ENCODE measurements at regions not wholly inside any gene's neighbourhood (a gene's known extent, or its start where the extent isn't known, plus 50 kb on each side); places are given as distances from the start of the nearest gene placed in this dataset.

GRCh38 chr4:43243433-43244116 is 351.1 kb downstream of the GRXCR1 start:
- DNase-seq (ENCODE audit: low read depth in 2 of 3, low spot score in 1 of 3): no peak

- no peak for DNase-seq (ENCODE audit: low read depth in 2 of 3, low spot score in 1 of 3)
Measured at GRCh38 chr4:43244688-43245382, 352.3 kb downstream of the GRXCR1 start.

GRCh38 chr4:43251841-43252240 is 359.3 kb downstream of the GRXCR1 start:
- DNase-seq (ENCODE audit: low read depth in 2 of 3, low spot score in 1 of 3): no peak

GRCh38 chr4:43253541-43253940 is 361.0 kb downstream of the GRXCR1 start:
- DNase-seq (ENCODE audit: low read depth in 2 of 3, low spot score in 1 of 3): no peak

GRCh38 chr4:43264730-43265129 is 372.2 kb downstream of the GRXCR1 start:
- DNase-seq (ENCODE audit: low read depth in 2 of 3, low spot score in 1 of 3): no peak

GRCh38 chr4:43271946-43272345 is 379.4 kb downstream of the GRXCR1 start:
- no peak for DNase-seq (ENCODE audit: low read depth in 2 of 3, low spot score in 1 of 3)

GRCh38 chr4:43274376-43274775 is 381.9 kb downstream of the GRXCR1 start:
- DNase-seq (ENCODE audit: low read depth in 2 of 3, low spot score in 1 of 3): no peak

GRCh38 chr4:43275779-43276178 is 383.3 kb downstream of the GRXCR1 start:
- no peak for DNase-seq (ENCODE audit: low read depth in 2 of 3, low spot score in 1 of 3)

- no peak for DNase-seq (ENCODE audit: low read depth in 2 of 3, low spot score in 1 of 3)
Measured at GRCh38 chr4:43276321-43276720, 383.8 kb downstream of the GRXCR1 start.

- DNase-seq (ENCODE audit: low read depth in 2 of 3, low spot score in 1 of 3): no peak
Measured at GRCh38 chr4:43277003-43277402, 384.5 kb downstream of the GRXCR1 start.

GRCh38 chr4:43282534-43282933 is 390.0 kb downstream of the GRXCR1 start:
- DNase-seq (ENCODE audit: low read depth in 2 of 3, low spot score in 1 of 3): no peak

- DNase-seq (ENCODE audit: low read depth in 2 of 3, low spot score in 1 of 3): no peak
Measured at GRCh38 chr4:43286137-43286536, 393.6 kb downstream of the GRXCR1 start.

GRCh38 chr4:43296946-43297528 is 404.5 kb downstream of the GRXCR1 start:
- no peak for DNase-seq (ENCODE audit: low read depth in 2 of 3, low spot score in 1 of 3)

GRCh38 chr4:43316813-43317212 is 424.3 kb downstream of the GRXCR1 start:
- DNase-seq (ENCODE audit: low read depth in 2 of 3, low spot score in 1 of 3): no peak

GRCh38 chr4:43325220-43325967 is 432.9 kb downstream of the GRXCR1 start:
- DNase-seq (ENCODE audit: low read depth in 2 of 3, low spot score in 1 of 3): no peak

- no peak for DNase-seq (ENCODE audit: low read depth in 2 of 3, low spot score in 1 of 3)
Measured at GRCh38 chr4:43330288-43330687, 437.8 kb downstream of the GRXCR1 start.

- no peak for DNase-seq (ENCODE audit: low read depth in 2 of 3, low spot score in 1 of 3)
Measured at GRCh38 chr4:43331226-43332051, 438.9 kb downstream of the GRXCR1 start.

GRCh38 chr4:43332052-43332425 is 439.5 kb downstream of the GRXCR1 start:
- DNase-seq (ENCODE audit: low read depth in 2 of 3, low spot score in 1 of 3): no peak

GRCh38 chr4:43337707-43338106 is 445.2 kb downstream of the GRXCR1 start:
- DNase-seq (ENCODE audit: low read depth in 2 of 3, low spot score in 1 of 3): no peak

- DNase-seq (ENCODE audit: low read depth in 2 of 3, low spot score in 1 of 3): no peak
Measured at GRCh38 chr4:43339435-43339834, 446.9 kb downstream of the GRXCR1 start.

- DNase-seq (ENCODE audit: low read depth in 2 of 3, low spot score in 1 of 3): no peak
Measured at GRCh38 chr4:43341741-43342140, 449.2 kb downstream of the GRXCR1 start.
